BJ (cell line): ENCODE measurements at regions not wholly inside any gene's neighbourhood (a gene's known extent, or its start where the extent isn't known, plus 50 kb on each side); places are given as distances from the start of the nearest gene placed in this dataset.

ENCODE experiments used
- CTCF ChIA-PET: fragments of 350-600 bp; formaldehyde crosslinking; extraction: SDS; loops from one replicate; lab custom pipeline; 2021; ENCODE audit warnings: antibody characterized with exemption, inconsistent platforms; lab: Yijun Ruan, JAX
- POLR2A ChIA-PET: fragments of 300-600 bp; sonication (Branson Sonifier 250); formaldehyde crosslinking; extraction: SDS; loops from one replicate; lab custom pipeline; 2021; ENCODE audit warnings: antibody characterized with exemption; lab: Charles Lee
- DNase-seq: peaks from one replicate; pipeline ENCODE4 v3.0.0-alpha.2; 2011; ENCODE audit warnings: low read depth
- H3K27me3 ChIP-seq: 2 replicates; pipeline ENCODE4 v1.6.0; 2011; ENCODE audit warnings: low read length; ENCODE audit not compliant: control insufficient read depth, insufficient read depth
- H3K36me3 ChIP-seq: 2 replicates; pipeline ENCODE4 v1.5.1; 2011; ENCODE audit warnings: low read length; ENCODE audit not compliant: control insufficient read depth, insufficient read depth
- H3K4me3 ChIP-seq: 2 replicates; pipeline ENCODE4 v1.5.1; 2011; ENCODE audit warnings: low read depth, mild to moderate bottlenecking, control low read depth, low read length
- TF ChIP-seq, protein P1 (sequence below): IDR thresholded peaks from 2 replicates; pipeline ENCODE4 v1.5.1; 2011; ENCODE audit warnings: low read depth, mild to moderate bottlenecking, control low read depth, inconsistent platforms, low read length, moderate library complexity; ENCODE audit not compliant: insufficient read depth

DNA sequence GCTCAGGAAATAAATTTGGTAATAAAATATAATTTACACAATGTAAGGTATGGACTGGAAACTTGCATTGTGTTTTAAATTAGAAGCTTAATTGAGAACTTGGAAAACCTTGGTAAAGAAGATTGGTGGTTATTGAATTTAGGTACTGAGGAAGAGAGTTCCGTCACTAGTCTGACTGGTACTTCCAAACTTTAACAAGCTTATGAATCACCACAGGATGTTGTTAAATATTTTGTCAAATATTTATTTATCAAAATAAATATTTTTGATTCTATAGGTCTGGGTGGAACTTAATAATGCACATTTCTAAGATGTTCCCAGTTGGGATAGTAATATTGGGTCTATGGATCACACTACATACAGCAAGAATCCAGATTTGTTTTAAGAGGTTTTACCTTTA, 992.2 kb downstream of the ARAP2 start:
- H3K4me3 ChIP-seq: no peak overlapping the region
- no peaks in the 10 kb centered on the region for H3K36me3 ChIP-seq
- TF ChIP-seq, protein P1, sequence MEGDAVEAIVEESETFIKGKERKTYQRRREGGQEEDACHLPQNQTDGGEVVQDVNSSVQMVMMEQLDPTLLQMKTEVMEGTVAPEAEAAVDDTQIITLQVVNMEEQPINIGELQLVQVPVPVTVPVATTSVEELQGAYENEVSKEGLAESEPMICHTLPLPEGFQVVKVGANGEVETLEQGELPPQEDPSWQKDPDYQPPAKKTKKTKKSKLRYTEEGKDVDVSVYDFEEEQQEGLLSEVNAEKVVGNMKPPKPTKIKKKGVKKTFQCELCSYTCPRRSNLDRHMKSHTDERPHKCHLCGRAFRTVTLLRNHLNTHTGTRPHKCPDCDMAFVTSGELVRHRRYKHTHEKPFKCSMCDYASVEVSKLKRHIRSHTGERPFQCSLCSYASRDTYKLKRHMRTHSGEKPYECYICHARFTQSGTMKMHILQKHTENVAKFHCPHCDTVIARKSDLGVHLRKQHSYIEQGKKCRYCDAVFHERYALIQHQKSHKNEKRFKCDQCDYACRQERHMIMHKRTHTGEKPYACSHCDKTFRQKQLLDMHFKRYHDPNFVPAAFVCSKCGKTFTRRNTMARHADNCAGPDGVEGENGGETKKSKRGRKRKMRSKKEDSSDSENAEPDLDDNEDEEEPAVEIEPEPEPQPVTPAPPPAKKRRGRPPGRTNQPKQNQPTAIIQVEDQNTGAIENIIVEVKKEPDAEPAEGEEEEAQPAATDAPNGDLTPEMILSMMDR: no peak
- DNase-seq: no peak
- POLR2A ChIA-PET: no interaction called here
- CTCF ChIA-PET: no interaction called here
- H3K27me3 ChIP-seq: no peaks in the 10 kb centered on the region

DNA sequence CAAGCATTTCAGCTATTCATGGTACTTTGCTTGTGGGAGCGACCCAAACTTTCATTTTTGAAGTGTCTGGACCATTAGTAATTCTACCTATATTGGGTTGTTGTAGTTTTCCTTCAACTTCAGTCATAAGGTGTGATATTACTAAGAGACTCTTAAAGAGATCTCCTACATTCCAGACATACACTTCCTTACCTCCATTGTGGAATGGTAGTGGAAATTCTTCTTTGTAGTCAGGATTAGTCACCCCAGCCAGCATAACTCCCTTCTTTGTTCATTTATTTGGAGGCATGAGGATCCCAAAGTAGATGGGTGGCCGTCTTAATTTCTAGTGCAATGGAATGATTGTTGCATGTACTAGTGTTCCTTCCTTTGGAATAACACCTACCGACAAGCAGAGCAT, 991.4 kb downstream of the ARAP2 start:
- POLR2A ChIA-PET: no interaction called here
- CTCF ChIA-PET: no interaction called here
- no peak overlapping the region for H3K4me3 ChIP-seq
- TF ChIP-seq, protein P1: no peak
- H3K36me3 ChIP-seq: no peaks in the 10 kb centered on the region
- H3K27me3 ChIP-seq: no peaks in the 10 kb centered on the region
- DNase-seq: no peak

DNA sequence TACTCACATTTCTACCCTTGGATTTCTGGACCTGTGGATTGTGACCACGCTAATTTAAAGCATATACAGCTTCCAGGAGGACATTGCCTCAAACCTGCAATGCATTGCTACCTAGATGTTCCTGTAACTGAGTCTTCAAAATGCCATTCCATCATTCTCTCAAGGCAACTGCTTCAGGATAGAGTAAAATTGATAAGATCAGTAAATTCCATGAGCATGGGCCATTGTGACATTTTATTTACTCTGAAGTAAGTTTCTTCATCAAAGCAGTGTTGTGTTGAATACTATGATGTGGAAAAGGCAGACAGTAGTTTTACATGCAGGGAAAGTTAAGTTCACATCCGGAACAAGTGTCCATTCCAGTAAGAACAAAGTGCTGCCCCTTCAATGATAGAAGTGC, 991.0 kb downstream of the ARAP2 start:
- CTCF ChIA-PET: no interaction called here
- H3K27me3 ChIP-seq: no peaks in the 10 kb centered on the region
- POLR2A ChIA-PET: no interaction called here
- TF ChIP-seq, protein P1: no peak
- H3K4me3 ChIP-seq: no peak overlapping the region
- no peaks in the 10 kb centered on the region for H3K36me3 ChIP-seq
- no peak for DNase-seq

DNA sequence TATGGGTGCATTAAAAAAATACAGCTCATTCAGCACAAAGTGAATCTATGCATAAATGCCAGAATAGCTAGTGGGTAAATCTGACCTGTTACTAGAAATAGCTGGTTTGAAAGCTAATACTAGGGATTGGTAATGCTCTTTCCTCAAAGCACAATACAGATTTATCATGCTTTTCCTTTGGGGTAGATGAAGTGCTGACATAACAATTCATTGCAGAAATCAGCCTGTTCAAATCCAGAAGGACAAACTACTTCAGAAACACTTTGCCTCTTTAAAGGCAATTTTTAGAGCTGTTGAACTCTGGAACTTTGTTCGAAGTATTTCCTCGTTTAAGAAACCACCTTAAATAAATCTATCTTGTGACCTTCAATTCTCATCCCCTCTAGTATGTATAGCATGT, 957.9 kb downstream of the ARAP2 start:
- no peak for DNase-seq
- Histone ChIP-seq H3K27me3 (no peaks in the 10 kb centered on the region), H3K36me3 (no peaks in the 10 kb centered on the region), H3K4me3 (no peak overlapping the region)
- TF ChIP-seq, protein P1: no peak
- ChIA-PET POLR2A (no interaction called here), CTCF (no interaction called here)

DNA sequence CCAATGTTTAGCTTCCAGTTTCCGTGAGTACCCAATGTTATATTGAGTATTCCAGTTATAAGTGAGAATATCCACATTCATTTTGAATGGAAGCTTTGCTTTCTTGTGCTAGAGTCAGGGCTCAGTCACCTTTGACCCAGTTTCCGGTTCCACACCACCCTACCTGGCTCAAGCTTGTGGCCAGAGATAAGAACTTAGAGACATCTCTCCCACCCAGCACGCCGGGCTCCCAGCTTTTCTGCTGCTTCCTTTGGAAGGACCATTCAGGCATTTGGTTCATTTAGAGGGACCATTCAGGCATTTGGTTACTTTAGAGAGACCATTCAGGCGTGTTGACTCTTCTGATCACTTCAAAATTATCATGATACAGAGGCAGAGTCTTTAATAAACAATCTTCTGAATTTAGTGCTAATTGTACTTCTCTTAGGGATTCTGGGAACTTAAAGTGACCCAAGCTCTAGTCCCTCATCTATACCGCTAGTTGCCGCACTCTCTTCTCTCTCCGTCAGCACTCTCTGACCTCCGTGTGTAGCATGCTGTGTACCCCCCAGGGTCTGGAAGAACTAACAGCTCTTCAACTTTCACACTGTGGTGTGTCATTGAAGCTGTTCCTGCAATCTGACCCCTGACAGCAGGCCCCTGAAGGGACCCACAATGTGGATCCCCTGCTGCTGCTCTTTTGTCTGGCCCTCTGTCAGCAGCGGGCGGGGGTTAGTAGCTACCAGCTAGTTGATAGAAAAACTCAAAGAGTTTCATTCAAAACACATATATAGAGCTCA, 943.1 kb downstream of the ARAP2 start:
- Histone ChIP-seq H3K27me3 (no peaks in the 10 kb centered on the region), H3K36me3 (no peaks in the 10 kb centered on the region), H3K4me3 (no peak overlapping the region)
- ChIA-PET CTCF (no interaction called here), POLR2A (no interaction called here)
- DNase-seq: no peak
- TF ChIP-seq, protein P1: no peak
